Coronary artery (tissue), 2 donors: ENCODE measurements at regions not wholly inside any gene's neighbourhood (a gene's known extent, or its start where the extent isn't known, plus 50 kb on each side); places are given as distances from the start of the nearest gene placed in this dataset.
"Not testable (repeated sequence)": the region's sequence is repeated elsewhere in the genome, so short reads cannot be mapped to it uniquely, and the experiment has no call there.

Source experiments
- DNase-seq: peaks from one replicate; pipeline ENCODE4 v3.0.0-alpha.2; 2017; ENCODE audit warnings: low spot score
- H3K27ac ChIP-seq, 2 donors: fragments of 200-600 bp; sonication (generic); one replicate each; pipeline ENCODE4 v1.5.1; 2016 to 2019
- H3K4me3 ChIP-seq: fragments of 200-600 bp; sonication (generic); 2 replicates; pipeline ENCODE4 v1.5.1; 2016; ENCODE audit warnings: mild to moderate bottlenecking, moderate library complexity
- CTCF ChIP-seq: fragments of 200-600 bp; sonication (generic); IDR thresholded peaks from one replicate; pipeline ENCODE4 v1.5.1; 2019; ENCODE audit warnings: antibody characterized with exemption

DNA sequence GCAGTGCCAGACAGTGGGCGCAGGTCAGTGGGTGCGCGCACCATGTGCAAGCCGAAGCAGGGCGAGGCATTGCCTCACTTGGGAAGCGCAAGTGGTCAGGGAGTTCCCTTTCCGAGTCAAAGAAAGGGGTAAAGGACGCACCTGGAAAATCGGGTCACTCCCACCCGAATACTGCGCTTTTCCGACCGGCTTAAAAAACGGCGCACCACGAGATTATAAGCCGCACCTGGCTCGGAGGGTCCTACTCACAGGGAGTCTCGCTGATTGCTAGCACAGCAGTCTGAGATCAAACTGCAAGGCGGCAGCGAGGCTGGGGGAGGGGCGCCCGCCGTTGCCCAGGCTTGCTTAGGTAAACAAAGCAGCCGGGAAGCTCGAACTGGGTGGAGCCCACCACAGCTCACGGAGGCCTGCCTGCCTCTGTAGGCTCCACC lies 77.9 kb downstream of the NR4A2 start:
- not testable (repeated sequence) for H3K27ac ChIP-seq, DNase-seq
- peak overlapping the region; percentile 34 for H3K4me3 ChIP-seq

GRCh38 chr2:156253765-156254164 lies 78.8 kb downstream of the NR4A2 start:
- H3K27ac ChIP-seq: no peak overlapping the region
- no peak for TF ChIP-seq CTCF
- no peak overlapping the region for H3K4me3 ChIP-seq
- DNase-seq: no peak

DNA sequence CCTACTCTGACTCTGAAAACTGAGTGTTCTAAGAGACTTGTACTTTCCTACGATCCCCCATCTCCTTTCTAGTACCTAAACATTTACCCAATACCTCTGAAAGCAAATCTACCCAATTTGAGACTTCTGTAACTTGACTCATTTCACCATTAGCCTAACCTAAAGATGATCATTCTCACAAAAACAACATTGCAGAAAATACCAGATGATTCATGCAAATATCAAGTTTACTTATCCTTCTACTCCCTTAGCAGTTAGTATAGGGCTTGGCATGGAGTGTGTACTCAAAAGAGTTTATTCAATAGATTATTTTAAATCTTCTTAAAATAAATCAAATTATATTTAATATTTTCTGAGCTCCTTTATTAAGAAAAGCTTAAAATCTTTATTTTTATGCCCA lies 89.6 kb downstream of the NR4A2 start:
- Histone ChIP-seq H3K27ac (no peak overlapping the region), H3K4me3 (no peak overlapping the region)
- DNase-seq: no peak
- no peak for TF ChIP-seq CTCF

DNA sequence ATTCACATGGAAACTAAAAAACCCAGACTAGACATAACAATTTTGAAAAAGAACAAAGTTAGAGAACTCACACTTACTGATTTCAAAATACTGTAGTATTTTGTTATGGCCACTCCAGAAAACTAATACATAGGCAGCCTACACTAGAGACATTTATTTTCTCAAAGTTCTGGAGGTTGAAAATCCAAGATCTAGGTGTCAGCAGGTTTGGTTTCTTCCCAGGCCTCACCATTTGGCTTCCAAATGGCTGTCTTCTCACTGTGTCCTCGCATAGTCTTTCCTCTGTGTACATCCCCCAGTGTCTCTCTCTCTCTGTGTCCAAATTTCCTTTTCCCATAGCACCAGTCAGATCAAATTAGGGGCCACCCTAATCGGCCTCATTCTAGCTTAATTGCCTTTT lies 95.0 kb downstream of the NR4A2 start:
- no peak for TF ChIP-seq CTCF
- Histone ChIP-seq H3K27ac (no peak overlapping the region), H3K4me3 (no peak overlapping the region)
- DNase-seq: no peak

DNA sequence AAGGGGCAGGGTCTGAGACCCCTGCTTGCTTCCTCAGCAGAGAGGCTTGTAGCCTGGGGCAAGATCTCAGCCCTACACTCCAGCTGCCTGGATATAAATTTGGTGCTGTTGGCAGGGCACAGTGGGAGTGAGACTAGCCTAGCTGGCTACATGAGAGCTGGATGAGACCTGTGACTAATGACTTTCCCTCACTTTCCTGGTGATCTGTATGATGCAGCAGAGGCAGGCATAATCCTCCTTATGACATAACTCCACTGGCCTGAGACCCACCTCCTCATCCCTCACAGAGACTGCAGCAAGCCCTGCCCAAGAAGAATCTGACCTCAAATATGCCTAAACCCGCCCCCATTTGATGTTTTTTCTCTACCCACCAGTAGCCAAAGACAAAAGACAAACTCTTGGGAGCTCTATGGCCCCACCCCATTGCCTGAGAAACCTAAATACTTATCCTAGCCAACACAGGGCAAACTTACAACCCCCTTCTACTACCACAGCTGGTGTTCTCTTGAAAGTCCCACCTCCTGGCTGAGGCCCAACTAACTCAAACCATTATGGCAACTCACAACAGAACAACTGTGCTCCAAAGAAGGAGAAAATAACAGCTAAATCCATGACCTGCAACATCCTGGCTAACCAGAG lies 102.7 kb downstream of the NR4A2 start:
- no peak for TF ChIP-seq CTCF

DNA sequence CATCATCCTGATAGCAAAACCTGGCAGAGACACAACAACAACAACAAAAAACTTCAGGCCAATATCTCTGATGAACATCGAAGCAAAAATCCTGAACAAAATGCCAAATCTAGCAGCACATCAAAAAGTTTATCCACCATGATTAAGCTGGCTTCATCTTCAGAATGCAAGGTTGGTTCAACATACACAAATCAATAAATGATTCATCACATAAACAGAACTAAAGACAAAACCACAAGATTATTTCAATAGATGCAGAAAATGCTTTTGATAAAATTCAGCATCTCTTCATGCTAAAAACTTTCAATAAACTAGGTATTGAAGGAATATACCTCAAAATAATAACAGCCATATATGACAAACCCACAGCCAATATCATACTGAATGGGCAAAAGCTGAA lies 109.2 kb downstream of the NR4A2 start:
- DNase-seq, H3K4me3 ChIP-seq, H3K27ac ChIP-seq: not testable (repeated sequence)

More for the DNA sequence above, 102.7 kb downstream of the NR4A2 start:
- no peak overlapping the region for H3K27ac ChIP-seq
- H3K4me3 ChIP-seq: no peak overlapping the region
- no peak for DNase-seq

GRCh38 chr2:156221703-156222102 lies 110.8 kb downstream of the NR4A2 start:
- no peak for TF ChIP-seq CTCF
- no peak for DNase-seq
- Histone ChIP-seq H3K27ac (no peak overlapping the region), H3K4me3 (no peak overlapping the region)

- TF ChIP-seq CTCF: no peak
- DNase-seq: no peak
- Histone ChIP-seq H3K4me3 (no peak overlapping the region), H3K27ac (no peak overlapping the region)
Measured at GRCh38 chr2:156219491-156220100, 112.9 kb downstream of the NR4A2 start.
